ENCODE measurements at regions not wholly inside any gene's neighbourhood (a gene's known extent, or its start where the extent isn't known, plus 50 kb on each side); places are given as distances from the start of the nearest gene placed in this dataset.

DNA sequence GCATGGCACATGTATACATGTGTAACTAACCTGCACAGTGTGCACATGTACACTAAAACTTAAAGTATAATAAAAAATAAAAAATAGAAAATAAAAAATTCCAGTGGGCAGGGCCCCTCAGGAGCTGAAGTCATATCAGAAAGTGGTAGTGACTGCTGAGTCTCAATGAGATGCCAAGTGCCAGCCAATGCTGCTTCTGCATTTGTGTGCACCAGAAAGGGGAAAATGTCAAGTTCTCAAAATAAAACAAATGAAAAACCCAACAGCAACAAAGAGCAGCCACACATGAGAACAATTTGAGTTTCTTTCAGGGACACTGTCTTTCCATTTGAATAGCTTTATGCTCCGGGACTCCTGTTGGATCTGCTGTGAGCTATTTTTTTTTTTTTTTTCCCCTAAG lies 117.2 kb upstream of the CCDC112 start:
- H3K4me3 ChIP-seq: no peak overlapping the region
- H3K27me3 ChIP-seq: no peaks in the 10 kb centered on the region
- WGBS, 2 donors: 51 to 53% methylated on average over 1 of the region's 1 CpG
- DNase-seq (ENCODE audit: low spot score in 2 of 2): no peak
- no peak for TF ChIP-seq POLR2A (IDR thresholded peaks at IDR 0.05)
- no peak for TF ChIP-seq EP300 (IDR thresholded peaks at IDR 0.05)
- TF ChIP-seq, protein P1, sequence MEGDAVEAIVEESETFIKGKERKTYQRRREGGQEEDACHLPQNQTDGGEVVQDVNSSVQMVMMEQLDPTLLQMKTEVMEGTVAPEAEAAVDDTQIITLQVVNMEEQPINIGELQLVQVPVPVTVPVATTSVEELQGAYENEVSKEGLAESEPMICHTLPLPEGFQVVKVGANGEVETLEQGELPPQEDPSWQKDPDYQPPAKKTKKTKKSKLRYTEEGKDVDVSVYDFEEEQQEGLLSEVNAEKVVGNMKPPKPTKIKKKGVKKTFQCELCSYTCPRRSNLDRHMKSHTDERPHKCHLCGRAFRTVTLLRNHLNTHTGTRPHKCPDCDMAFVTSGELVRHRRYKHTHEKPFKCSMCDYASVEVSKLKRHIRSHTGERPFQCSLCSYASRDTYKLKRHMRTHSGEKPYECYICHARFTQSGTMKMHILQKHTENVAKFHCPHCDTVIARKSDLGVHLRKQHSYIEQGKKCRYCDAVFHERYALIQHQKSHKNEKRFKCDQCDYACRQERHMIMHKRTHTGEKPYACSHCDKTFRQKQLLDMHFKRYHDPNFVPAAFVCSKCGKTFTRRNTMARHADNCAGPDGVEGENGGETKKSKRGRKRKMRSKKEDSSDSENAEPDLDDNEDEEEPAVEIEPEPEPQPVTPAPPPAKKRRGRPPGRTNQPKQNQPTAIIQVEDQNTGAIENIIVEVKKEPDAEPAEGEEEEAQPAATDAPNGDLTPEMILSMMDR (IDR thresholded peaks at IDR 0.05): no peak
- no peaks in the 10 kb centered on the region for H3K9me3 ChIP-seq
- no peaks in the 10 kb centered on the region for H3K36me3 ChIP-seq
- peak overlapping the region in 2 of 4 donors; percentile 70 to 78 for H3K27ac ChIP-seq
- H3K4me1 ChIP-seq: peaks cover 0 to 32% (median 17%) of the 10 kb centered on the region in 4 donors

DNA sequence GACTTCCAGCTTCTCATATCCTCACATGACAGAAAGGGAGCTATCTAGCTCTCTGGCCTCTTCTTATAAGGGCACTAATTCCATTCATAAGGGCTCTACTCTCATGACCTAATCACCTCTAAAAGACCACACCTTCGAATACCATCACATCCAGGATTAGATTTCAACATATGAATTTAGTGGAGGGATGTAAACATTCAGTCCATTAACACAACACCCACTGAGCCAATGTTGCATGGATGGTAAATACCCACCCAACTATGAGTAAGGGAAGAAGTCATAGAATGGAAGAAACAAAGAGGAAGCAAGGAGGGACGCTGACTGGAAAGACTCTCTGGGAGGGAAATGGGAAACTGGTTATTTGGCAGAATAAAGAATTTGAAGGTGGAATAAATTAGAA lies 112.6 kb upstream of the CCDC112 start:
- Histone ChIP-seq H3K4me1 (peaks cover 0 to 4% (median 1%) of the 10 kb centered on the region in 4 donors), H3K9me3 (no peaks in the 10 kb centered on the region), H3K27me3 (no peaks in the 10 kb centered on the region), H3K27ac (no peak overlapping the region), H3K36me3 (no peaks in the 10 kb centered on the region), H3K4me3 (no peak overlapping the region)
- TF ChIP-seq EP300 (IDR thresholded peaks at IDR 0.05): no peak
- 85 to 89% methylated on average over 2 of the region's 2 CpGs for WGBS, 2 donors
- DNase-seq (ENCODE audit: low spot score in 2 of 2): no peak

- Histone ChIP-seq H3K27ac (peak overlapping the region in 1 of 4 donors; percentile 40), H3K36me3 (no peaks in the 10 kb centered on the region), H3K27me3 (no peaks in the 10 kb centered on the region), H3K9me3 (no peaks in the 10 kb centered on the region), H3K4me3 (no peak overlapping the region), H3K4me1 (peaks cover 0 to 6% (median 0%) of the 10 kb centered on the region in 4 donors)
- TF ChIP-seq, protein P1 (IDR thresholded peaks at IDR 0.05): no peak
- TF ChIP-seq POLR2A (IDR thresholded peaks at IDR 0.05): no peak
- WGBS, 2 donors: 25 to 40% methylated on average over 1 of the region's 1 CpG
- no peak for DNase-seq (ENCODE audit: low spot score in 2 of 2)
These were observed 106.5 kb upstream of the CCDC112 start for GRCh38 chr5:115402822-115403577.

GRCh38 chr5:115402092-115402491 lies 105.6 kb upstream of the CCDC112 start:
- Histone ChIP-seq H3K9me3 (no peaks in the 10 kb centered on the region), H3K36me3 (no peaks in the 10 kb centered on the region), H3K27me3 (no peaks in the 10 kb centered on the region), H3K4me1 (peaks cover 0 to 6% (median 0%) of the 10 kb centered on the region in 4 donors), H3K27ac (no peak overlapping the region), H3K4me3 (no peak overlapping the region)
- TF ChIP-seq EP300 (IDR thresholded peaks at IDR 0.05): no peak
- TF ChIP-seq, protein P1 (IDR thresholded peaks at IDR 0.05): no peak
- no peak for TF ChIP-seq POLR2A (IDR thresholded peaks at IDR 0.05)
- WGBS, 2 donors: 62 to 63% methylated on average over 4 of the region's 4 CpGs
- no peak for DNase-seq (ENCODE audit: low spot score in 2 of 2)

- WGBS, 2 donors: 76 to 92% methylated on average over 1 of the region's 1 CpG
- Histone ChIP-seq H3K36me3 (no peaks in the 10 kb centered on the region), H3K4me3 (no peak overlapping the region), H3K27ac (no peak overlapping the region), H3K27me3 (no peaks in the 10 kb centered on the region), H3K9me3 (no peaks in the 10 kb centered on the region), H3K4me1 (peaks cover 0 to 6% (median 0%) of the 10 kb centered on the region in 4 donors)
- TF ChIP-seq EP300 (IDR thresholded peaks at IDR 0.05): no peak
- TF ChIP-seq POLR2A (IDR thresholded peaks at IDR 0.05): no peak
- TF ChIP-seq, protein P1 (IDR thresholded peaks at IDR 0.05): no peak
- no peak for DNase-seq (ENCODE audit: low spot score in 2 of 2)
These were observed 102.3 kb upstream of the CCDC112 start for GRCh38 chr5:115398719-115399118.
